K562 (cell line): ENCODE measurements at regions not wholly inside any gene's neighbourhood (a gene's known extent, or its start where the extent isn't known, plus 50 kb on each side); places are given as distances from the start of the nearest gene placed in this dataset.

Experiments
- ATAC-seq: fragments of 200-7000 bp; cut with Tn5 transposase; 3 replicates; pipeline ENCODE4 v1.9.1; 2020; ENCODE audit warnings: moderate library complexity
- BruUV-seq: library from RNA; stranded (reverse); fragments of 400-500 nt; replicated peaks from 2 replicates; lab custom pipeline; 2021; lab: Mats Ljungman, UMichigan
- CTCF ChIA-PET: fragments of 300-600 bp; formaldehyde crosslinking; extraction: SDS; loops from one replicate; lab custom pipeline; 2021; ENCODE audit warnings: low intra/inter-chr PET ratio; lab: Yijun Ruan, JAX
- POLR2A ChIA-PET: fragments of 300-600, 350-650 bp; sonication (Branson Sonifier 250); formaldehyde crosslinking; extraction: SDS; loops from one replicate; lab custom pipeline; 2021; ENCODE audit warnings: antibody characterized with exemption, inconsistent platforms; lab: Yijun Ruan, JAX
- DNase-seq, 4 experiments: peaks; one replicate each; pipeline versions ENCODE4 v3.0.0 to v3.0.0-alpha.2; 2011 to 2018; ENCODE audit warnings: low spot score in 3 of 4, mixed read lengths in 3 of 4; ENCODE audit errors: extremely low read depth in 1 of 4
- FAIRE-seq: peaks from 2 replicates; lab custom pipeline; 2011; peaks lifted over from hg19 to GRCh38; lab: Jason Lieb, UNC
- H2AFZ ChIP-seq: 2 replicates; pipeline ENCODE4 v1.6.0; 2011; ENCODE audit warnings: low read depth, low read length, control low read depth, inconsistent platforms
- H3K27ac ChIP-seq: fragments of 200-600 bp; 3 replicates; pipeline ENCODE4 v1.8.0; 2011; ENCODE audit warnings: low read depth, mild to moderate bottlenecking, control low read depth, inconsistent platforms, low read length, moderate library complexity, mixed read lengths; ENCODE audit errors: extremely low read depth
- H3K27me3 ChIP-seq, 2 experiments: fragments of 300-600 bp in 1 of 2; 2 replicates in 1 of 2; 3 replicates in 1 of 2; pipeline versions ENCODE4 v1.6.0 to v1.8.0; 2011; ENCODE audit warnings: inconsistent platforms in 2 of 2, low read length in 2 of 2, mild to moderate bottlenecking in 1 of 2, mixed read lengths in 1 of 2, moderate library complexity in 1 of 2; ENCODE audit not compliant: control insufficient read depth in 2 of 2, insufficient read depth in 2 of 2
- H3K36me3 ChIP-seq: fragments of 300-600 bp; 3 replicates; pipeline ENCODE4 v1.8.0; 2011; ENCODE audit warnings: mild to moderate bottlenecking, low read length, inconsistent platforms; ENCODE audit not compliant: control insufficient read depth, insufficient read depth
- H3K4me1 ChIP-seq, 2 experiments: fragments of 200-600 bp in 1 of 2; replicated peaks in 1 of 2; 2 replicates in 1 of 2; 3 replicates in 1 of 2; pipeline versions ENCODE4 v1.5.1 to v1.8.0; 2011; ENCODE audit warnings: inconsistent platforms in 2 of 2, low read length in 2 of 2, mild to moderate bottlenecking in 1 of 2, mixed read lengths in 1 of 2, moderate library complexity in 1 of 2; ENCODE audit not compliant: control insufficient read depth in 2 of 2, insufficient read depth in 2 of 2
- H3K4me2 ChIP-seq: 2 replicates; pipeline ENCODE4 v1.6.1; 2011; ENCODE audit warnings: low read length, control low read depth, inconsistent platforms, mixed read lengths; ENCODE audit not compliant: insufficient read depth
- H3K4me3 ChIP-seq: fragments of 200-600 bp; sonication (generic), shearing (Covaris generic); 2 replicates; pipeline ENCODE4 v1.5.1; 2016; ENCODE audit warnings: control low read depth, inconsistent platforms
- H3K79me2 ChIP-seq: fragments of 200-600 bp; 3 replicates; pipeline ENCODE4 v1.8.0; 2011; ENCODE audit warnings: low read length, inconsistent platforms; ENCODE audit not compliant: control insufficient read depth, insufficient read depth
- H3K9ac ChIP-seq, 2 experiments: 2 replicates each; pipeline versions ENCODE4 v1.6.0 to v1.6.1; 2011; ENCODE audit warnings: low read depth in 2 of 2, low read length in 2 of 2, control low read depth in 1 of 2, inconsistent platforms in 1 of 2, mild to moderate bottlenecking in 1 of 2, mixed read lengths in 1 of 2; ENCODE audit not compliant: insufficient read depth in 1 of 2
- H3K9me1 ChIP-seq: one replicate; pipeline ENCODE4 v1.6.0; 2011; ENCODE audit warnings: inconsistent platforms, mild to moderate bottlenecking, low read length, moderate library complexity; ENCODE audit not compliant: control insufficient read depth, insufficient read depth
- H3K9me3 ChIP-seq: replicated peaks from 2 replicates; pipeline ENCODE4 v1.5.1; 2011; ENCODE audit warnings: low read depth, low read length, inconsistent platforms; ENCODE audit not compliant: control insufficient read depth, insufficient read depth
- H4K20me1 ChIP-seq: replicated peaks from 2 replicates; pipeline ENCODE4 v1.6.1; 2011; ENCODE audit warnings: low read length, inconsistent platforms, mixed read lengths; ENCODE audit not compliant: control insufficient read depth, insufficient read depth
- PHF8 ChIP-seq: fragments of 200-600 bp; sonication (generic); IDR thresholded peaks from 2 replicates; pipeline ENCODE4 v1.6.1; 2012; ENCODE audit warnings: mixed run types, mild to moderate bottlenecking, inconsistent platforms, low read length, moderate library complexity, borderline replicate concordance
- PYGO2 ChIP-seq: fragments of 450-650 bp; IDR thresholded peaks from 2 replicates; pipeline ENCODE4 v1.6.1; 2016; ENCODE audit warnings: mild to moderate bottlenecking, missing genetic modification characterization, moderate library complexity, missing compliant biosample characterization
- SFPQ ChIP-seq: fragments of 200-400 bp; formaldehyde crosslinking; IDR thresholded peaks from 2 replicates; pipeline ENCODE4 v1.6.1; 2017; ENCODE audit warnings: mild to moderate bottlenecking, low read depth, low read length, moderate library complexity
- SMAD1 ChIP-seq: fragments of 150-350 bp; IDR thresholded peaks from 2 replicates; pipeline ENCODE4 v1.6.1; 2014; ENCODE audit warnings: low read length, low read depth; ENCODE audit not compliant: partially characterized antibody
- ZNF778 ChIP-seq: fragments of 450-650 bp; formaldehyde crosslinking; IDR thresholded peaks from 2 replicates; pipeline ENCODE4 v1.4.0; 2020; ENCODE audit warnings: mild to moderate bottlenecking, moderate library complexity
- WGBS: fragments of 100-300 bp; shearing (Covaris generic); methylation state at CpG from one replicate; pipeline ENCODE4 v1.1.6; 2016; ENCODE audit warnings: low coverage, mixed read lengths; ENCODE audit not compliant: insufficient coverage; ENCODE audit errors: missing lambda C conversion rate; 5-methylcytosine and 5-hydroxymethylcytosine counted together
- in situ Hi-C: fragments of 300-500 bp; cut with MboI; formaldehyde crosslinking; loops from 4 replicates; pipeline ENCODE4 v1.15.0; 2018; ENCODE audit warnings: inconsistent platforms, mixed read lengths
- intact Hi-C: fragments of 100-400 bp; cut with micrococcal nuclease; formaldehyde crosslinking; loops from 2 replicates; pipeline ENCODE4 v1.14.2; 2022

- POLR2A ChIA-PET = interaction anchor here (0.7 kb wide), 1 partner anchor 74 kb away, joined by 3 read pairs; no protein-coding TSS in a partner anchor
- 0% methylated on average over 2 of the region's 5 CpGs for WGBS
- BruUV-seq = no TSS peak
Measured at GRCh38 chr14:99029916-99030305, 242.1 kb downstream of the BCL11B start.

More at GRCh38 chr14:99029916-99030305, 242.1 kb downstream of the BCL11B start:
- Histone ChIP-seq H3K79me2 (no peaks in the 10 kb centered on the region), H4K20me1 (no peaks in the 10 kb centered on the region), H3K4me1 (no peaks in the 10 kb centered on the region), H3K9me3 (no peaks in the 10 kb centered on the region), H3K27ac (no peak overlapping the region), H3K9me1 (no peaks in the 10 kb centered on the region), H3K4me3 (no peak overlapping the region), H3K27me3 (no peaks in the 10 kb centered on the region), H3K4me2 (no peak overlapping the region), H3K36me3 (no peaks in the 10 kb centered on the region), H3K9ac (no peak overlapping the region), H2AFZ (no peak overlapping the region)
- in situ Hi-C loops (no loop called here), intact Hi-C loops (no loop called here)
- DNase-seq = no peak
- no peak for FAIRE-seq
- TF ChIP-seq ZNF778 (CRISPR knock-in tag) (no peak), SFPQ (no peak), PHF8 (no peak), PYGO2 (tag) (no peak), SMAD1 (no peak)
- no peak for ATAC-seq
- CTCF ChIA-PET = no interaction called here
